AML-193 (cell line): ENCODE measurements at regions not wholly inside any gene's neighbourhood (a gene's known extent, or its start where the extent isn't known, plus 50 kb on each side); places are given as distances from the start of the nearest gene placed in this dataset.
"Not testable (repeated sequence)": the region's sequence is repeated elsewhere in the genome, so short reads cannot be mapped to it uniquely, and the experiment has no call there.

Experiments used
- DNase-seq, 2 experiments: peaks; one replicate each; lab custom pipeline; 2025; lab: John Stamatoyannopoulos, UW

- DNase-seq: no peak
These were observed 1390.5 kb upstream of the ADGRL2 start for GRCh38 chr1:80410233-80410632.

GRCh38 chr1:80403471-80403893 is 1397.0 kb upstream of the ADGRL4 start:
- no peak for DNase-seq

- no peak for DNase-seq
These were observed 1396.1 kb upstream of the ADGRL4 start for GRCh38 chr1:80402625-80403024.

GRCh38 chr1:80401757-80402156 is 1395.2 kb upstream of the ADGRL4 start:
- no peak for DNase-seq

GRCh38 chr1:80392529-80392928 is 1386.0 kb upstream of the ADGRL4 start:
- no peak for DNase-seq

- DNase-seq: no peak
These were observed 1379.1 kb upstream of the ADGRL4 start for GRCh38 chr1:80385650-80386049.

- no peak for DNase-seq
These were observed 1378.4 kb upstream of the ADGRL4 start for GRCh38 chr1:80384959-80385358.

- DNase-seq: no peak
These were observed 1377.7 kb upstream of the ADGRL4 start for GRCh38 chr1:80384083-80384830.

GRCh38 chr1:80375662-80376061 is 1369.1 kb upstream of the ADGRL4 start:
- DNase-seq: no peak

- no peak for DNase-seq
These were observed 1368.6 kb upstream of the ADGRL4 start for GRCh38 chr1:80375109-80375508.

- no peak for DNase-seq
These were observed 1363.2 kb upstream of the ADGRL4 start for GRCh38 chr1:80369780-80370179.

- DNase-seq: no peak
These were observed 1360.5 kb upstream of the ADGRL4 start for GRCh38 chr1:80367058-80367457.

- DNase-seq: no peak
These were observed 1359.0 kb upstream of the ADGRL4 start for GRCh38 chr1:80365359-80366021.

GRCh38 chr1:80363689-80364475 is 1357.4 kb upstream of the ADGRL4 start:
- DNase-seq: no peak

- no peak for DNase-seq
These were observed 1353.1 kb upstream of the ADGRL4 start for GRCh38 chr1:80359666-80360065.

- no peak for DNase-seq
These were observed 1342.7 kb upstream of the ADGRL4 start for GRCh38 chr1:80349218-80349617.

- DNase-seq: no peak
These were observed 1334.5 kb upstream of the ADGRL4 start for GRCh38 chr1:80341021-80341420.

- no peak for DNase-seq
These were observed 1311.6 kb upstream of the ADGRL4 start for GRCh38 chr1:80318108-80318507.

GRCh38 chr1:80310703-80311245 is 1304.2 kb upstream of the ADGRL4 start:
- no peak for DNase-seq

- no peak for DNase-seq
These were observed 1298.9 kb upstream of the ADGRL4 start for GRCh38 chr1:80305466-80305865.

- no peak for DNase-seq
These were observed 1287.3 kb upstream of the ADGRL4 start for GRCh38 chr1:80293818-80294217.

GRCh38 chr1:80288750-80289149 is 1282.2 kb upstream of the ADGRL4 start:
- not testable (repeated sequence) for DNase-seq

- DNase-seq: no peak
These were observed 1276.0 kb upstream of the ADGRL4 start for GRCh38 chr1:80282536-80282935.
